Mesenteric fat pad (tissue), 1 donor: ENCODE measurements at regions not wholly inside any gene's neighbourhood (a gene's known extent, or its start where the extent isn't known, plus 50 kb on each side); places are given as distances from the start of the nearest gene placed in this dataset.

Source experiments
- DNase-seq: peaks from one replicate; pipeline ENCODE4 v3.0.0-alpha.2; 2020; ENCODE audit warnings: low spot score
- donor health status: DM: yes; HTN: yes; CAD: no.

- no peak for DNase-seq
Measured at GRCh38 chr5:124468671-124469411, 277.6 kb downstream of the ZNF608 start.

DNA sequence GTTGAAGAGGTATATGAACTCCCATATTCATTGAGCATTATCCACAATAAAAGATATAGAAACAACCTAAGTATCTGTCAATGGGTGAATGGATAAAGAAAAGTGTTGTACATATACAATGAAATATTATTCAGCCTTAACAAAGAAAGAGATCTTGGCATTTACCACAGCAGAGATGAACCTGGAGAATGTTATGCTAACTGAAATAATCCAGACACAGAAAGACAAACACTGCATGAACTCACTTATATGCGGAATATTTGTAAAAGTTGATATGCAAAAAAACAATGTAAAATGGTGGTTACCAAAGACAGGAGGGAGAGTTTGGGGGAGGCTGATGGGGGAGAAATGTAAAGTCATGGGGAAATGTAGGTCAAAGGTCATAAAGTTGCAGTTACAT, 278.7 kb downstream of the ZNF608 start:
- DNase-seq = no peak

GRCh38 chr5:124466011-124466410, 280.4 kb downstream of the ZNF608 start:
- DNase-seq = no peak

GRCh38 chr5:124463851-124464250, 282.6 kb downstream of the ZNF608 start:
- no peak for DNase-seq

- DNase-seq = no peak
Measured at GRCh38 chr5:124462751-124463150, 283.7 kb downstream of the ZNF608 start.

GRCh38 chr5:124461941-124462340, 284.5 kb downstream of the ZNF608 start:
- no peak for DNase-seq

DNA sequence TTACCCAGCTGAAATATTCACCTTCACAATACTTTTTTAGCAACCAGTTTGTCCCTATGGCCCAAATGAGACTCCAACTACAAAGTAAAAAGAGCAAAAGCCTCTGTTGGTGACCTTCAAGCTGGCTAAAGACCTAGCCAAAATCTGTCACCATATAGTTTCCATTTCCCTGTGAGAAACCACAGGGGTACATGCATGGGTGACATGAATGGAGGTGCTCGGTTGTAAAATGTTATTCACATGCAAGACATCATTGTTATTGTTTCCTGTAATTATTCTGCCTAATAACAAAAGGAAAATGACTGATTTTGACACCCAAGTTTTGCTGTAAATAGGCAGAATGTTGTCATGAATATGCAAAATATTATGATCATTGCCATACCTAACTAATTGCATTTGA, 285.3 kb downstream of the ZNF608 start:
- DNase-seq = no peak

- no peak for DNase-seq
Measured at GRCh38 chr5:124460642-124461041, 285.8 kb downstream of the ZNF608 start.

DNA sequence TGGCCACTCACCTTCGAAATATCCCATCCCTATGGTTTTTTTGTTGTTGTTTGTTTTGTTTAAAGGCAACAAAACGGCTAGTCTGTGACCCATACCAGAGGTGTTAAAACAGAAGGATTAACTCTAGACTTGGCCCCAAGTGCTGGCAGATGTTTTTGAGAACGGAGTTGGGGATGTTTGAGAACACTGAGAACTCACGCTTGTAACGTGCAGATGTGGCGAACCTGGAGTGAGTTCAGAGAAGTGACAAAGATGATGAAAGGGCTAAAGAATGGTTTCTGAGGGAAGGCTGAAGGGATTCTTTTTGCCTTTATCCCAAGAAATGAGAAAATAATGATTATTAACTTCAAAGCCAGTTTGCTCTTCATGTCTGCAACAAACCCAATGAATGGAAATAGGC, 286.5 kb downstream of the ZNF608 start:
- no peak for DNase-seq

DNA sequence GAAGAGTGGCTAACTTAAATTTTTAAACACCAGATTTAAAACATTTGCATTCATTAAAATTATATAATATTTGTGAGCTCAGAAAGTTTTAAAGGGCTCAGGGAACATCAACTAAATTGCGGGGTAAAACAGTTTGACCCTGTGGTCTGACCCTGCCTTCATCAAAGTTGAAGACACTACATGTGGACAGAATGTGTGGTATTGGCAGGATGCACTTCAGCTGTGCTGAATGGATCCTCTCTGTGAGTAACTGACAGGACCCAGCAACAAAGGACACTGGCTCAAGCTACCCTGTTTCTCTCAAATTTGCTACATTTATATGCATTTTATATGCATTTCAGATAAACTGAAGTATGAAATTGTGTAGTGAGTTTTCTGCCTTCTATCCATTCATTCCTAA, 288.5 kb downstream of the ZNF608 start:
- DNase-seq = no peak

- DNase-seq = no peak
Measured at GRCh38 chr5:124457101-124457500, 289.3 kb downstream of the ZNF608 start.

DNA sequence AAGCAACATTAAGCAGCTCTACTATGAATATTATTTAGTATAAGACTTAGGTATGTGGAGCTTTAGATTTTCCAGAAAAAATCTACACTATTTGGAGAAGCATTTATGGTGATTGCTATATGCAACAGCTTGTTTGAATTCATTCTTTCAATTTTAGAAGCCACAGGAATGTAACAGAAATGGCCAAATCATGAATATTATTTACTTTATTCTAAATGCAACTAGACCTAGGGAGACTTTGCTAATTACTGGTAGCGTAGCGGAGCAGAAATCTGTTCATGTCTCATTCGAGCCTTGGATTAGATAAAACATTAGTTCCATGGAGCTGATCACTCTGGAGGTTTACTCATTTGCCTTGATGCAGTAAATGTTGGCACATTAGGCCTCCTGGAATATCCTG, 290.2 kb downstream of the ZNF608 start:
- no peak for DNase-seq

- no peak for DNase-seq
Measured at GRCh38 chr5:124454081-124454480, 292.4 kb downstream of the ZNF608 start.

DNA sequence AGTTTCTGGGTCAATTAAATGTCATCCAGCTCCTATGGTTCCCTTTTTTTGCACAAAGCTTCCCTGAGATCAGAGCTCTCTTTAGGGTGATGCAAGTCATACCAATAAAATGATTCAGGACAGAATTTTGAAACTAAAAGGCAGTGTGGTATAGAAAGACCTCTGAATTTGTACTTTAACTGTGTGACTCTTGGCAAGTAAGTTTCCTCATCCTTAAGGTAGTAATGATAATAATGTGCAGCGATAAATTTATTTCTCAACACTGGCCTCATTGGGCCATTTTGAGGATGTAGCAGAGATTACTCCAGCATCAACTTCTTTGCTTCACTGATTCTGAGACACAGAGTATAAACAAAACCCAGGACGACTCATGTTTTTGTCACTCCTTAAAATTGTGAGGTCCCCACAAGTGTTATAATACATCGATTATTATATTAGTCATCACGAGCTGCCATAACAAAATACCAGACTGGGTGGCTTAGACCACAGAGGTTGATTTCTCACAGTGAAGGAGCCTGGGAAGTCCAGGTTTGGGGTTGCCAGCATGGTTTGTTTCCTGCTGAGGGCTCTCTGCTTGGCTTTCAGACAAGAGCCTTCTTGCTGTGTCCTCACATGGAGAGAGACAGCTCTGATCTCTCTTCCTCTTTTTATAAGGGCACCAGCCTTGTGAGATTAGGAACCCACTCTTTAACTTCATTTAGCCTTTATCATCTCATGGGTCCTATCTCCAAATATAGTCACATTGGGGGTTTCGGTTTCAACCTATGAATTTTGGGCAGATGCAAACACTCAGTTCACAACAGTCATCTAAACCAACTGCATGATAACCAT, 293.0 kb downstream of the ZNF608 start:
- DNase-seq = no peak

GRCh38 chr5:124452412-124452811, 294.0 kb downstream of the ZNF608 start:
- DNase-seq = no peak

DNA sequence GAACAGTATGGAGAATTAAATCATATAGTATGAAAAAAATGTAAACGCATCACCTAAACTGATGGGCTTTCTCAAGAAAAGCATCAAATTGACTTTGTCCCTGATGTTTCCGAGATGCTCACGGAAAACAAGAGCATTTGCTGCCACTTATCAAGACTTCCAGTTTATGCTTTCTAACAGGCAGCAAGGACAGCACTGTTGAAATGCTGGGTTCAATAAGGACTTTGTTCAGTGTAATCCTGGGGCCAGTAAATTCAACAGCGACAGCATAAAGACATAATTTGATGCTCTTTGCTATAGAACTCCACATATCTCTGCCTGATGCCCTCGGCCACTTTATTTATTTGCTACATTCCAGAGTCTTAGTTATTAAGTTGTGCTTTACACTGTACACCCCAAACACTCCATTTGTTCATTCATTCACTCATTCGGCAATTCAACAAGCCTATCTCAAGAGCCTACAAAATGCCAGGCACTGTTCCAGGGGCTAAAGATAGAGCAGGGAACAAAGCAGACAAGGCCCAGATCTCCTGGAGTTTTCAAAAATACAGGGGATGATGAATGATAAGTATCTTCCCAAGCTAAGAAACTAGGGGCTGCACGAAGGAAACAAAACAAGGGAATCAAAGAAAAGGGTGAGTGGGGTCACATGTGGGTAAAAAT, 294.6 kb downstream of the ZNF608 start:
- DNase-seq = no peak

DNA sequence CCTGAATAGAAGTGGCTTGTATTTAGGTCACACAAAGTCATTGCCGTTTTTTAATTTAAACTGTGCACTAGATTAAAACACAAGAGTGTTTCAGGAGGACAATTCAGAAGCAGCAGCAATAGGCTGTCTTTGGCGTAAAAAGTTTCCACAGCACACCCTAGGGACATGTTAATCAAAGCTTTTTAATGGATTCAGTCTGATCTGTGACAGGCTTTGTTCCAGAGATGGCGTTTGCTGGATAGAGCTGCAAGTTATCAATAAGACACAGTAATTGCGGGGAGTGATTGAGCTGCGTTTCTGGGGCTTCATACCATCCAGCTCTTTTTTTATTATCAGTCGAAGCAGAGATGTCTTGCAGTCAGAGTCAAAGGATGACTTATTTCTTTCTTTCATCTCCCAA, 300.3 kb downstream of the ZNF608 start:
- DNase-seq = no peak

DNA sequence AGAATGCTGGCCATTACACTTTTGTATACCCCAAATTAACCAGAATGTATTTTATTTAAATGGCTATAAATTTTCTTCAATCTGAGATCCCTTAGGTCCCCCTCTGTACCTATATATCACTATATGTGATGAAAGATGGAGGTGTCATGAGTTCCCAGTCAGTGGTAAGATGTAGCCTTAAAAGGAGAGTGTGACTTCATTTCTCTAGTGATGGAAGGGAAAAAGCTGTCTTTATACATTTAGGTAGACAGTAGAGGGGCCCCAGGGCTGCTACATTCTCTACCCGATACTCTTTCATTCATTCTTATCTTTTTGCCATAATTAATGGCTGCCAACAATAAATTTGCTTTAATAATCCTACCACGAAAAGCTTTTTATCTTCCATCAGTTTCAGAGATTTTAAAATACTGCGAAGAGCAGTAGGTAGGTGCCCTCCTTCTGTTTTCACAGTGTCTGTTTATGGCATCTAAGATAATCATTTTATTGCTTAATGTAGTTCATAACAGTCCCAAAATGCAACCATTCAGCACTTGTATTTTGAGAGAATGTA, 301.3 kb downstream of the ZNF608 start:
- no peak for DNase-seq

- DNase-seq = no peak
Measured at GRCh38 chr5:124444147-124444775, 302.2 kb downstream of the ZNF608 start.

DNA sequence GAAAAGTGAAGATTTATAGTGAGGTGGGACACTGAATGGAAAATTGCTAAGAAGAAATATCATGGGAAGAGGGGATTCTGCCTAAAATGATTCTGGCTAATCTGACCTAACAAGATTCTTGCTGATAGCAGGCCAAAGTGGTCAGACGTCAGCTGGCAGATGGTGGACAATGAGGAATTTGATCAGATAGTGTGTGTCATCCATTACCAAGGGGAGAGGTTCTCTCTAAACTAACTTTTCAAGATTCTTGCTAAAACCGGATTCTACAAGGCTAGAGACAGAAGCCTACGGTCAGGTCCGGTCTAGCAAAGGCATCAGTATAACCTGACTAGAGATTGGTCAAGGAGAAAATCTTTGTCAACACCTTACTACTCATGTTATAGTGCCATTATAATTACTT, 306.0 kb downstream of the ZNF608 start:
- no peak for DNase-seq

DNA sequence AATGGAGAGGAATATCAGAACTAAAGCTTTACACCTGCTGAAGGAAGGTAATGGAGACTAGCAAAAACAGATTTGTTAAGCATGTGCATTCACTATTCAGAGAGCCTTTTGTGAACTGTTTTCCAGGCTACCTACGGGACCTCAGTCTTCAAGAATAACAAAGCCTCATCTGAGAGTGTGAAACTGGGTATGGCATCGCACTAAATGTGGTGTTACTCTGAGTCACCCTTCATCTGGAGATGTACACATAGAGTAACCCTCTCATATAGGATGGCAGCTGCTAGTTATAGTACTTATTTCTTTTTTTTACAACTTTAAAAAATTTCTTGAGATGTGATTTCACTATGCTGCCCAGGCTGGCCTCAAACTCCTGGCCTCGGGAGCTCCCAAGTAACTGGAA, 306.8 kb downstream of the ZNF608 start:
- DNase-seq = no peak

GRCh38 chr5:124438903-124439281, 307.5 kb downstream of the ZNF608 start:
- DNase-seq = no peak
